Fibroblast of lung (primary cell): ENCODE measurements at regions not wholly inside any gene's neighbourhood (a gene's known extent, or its start where the extent isn't known, plus 50 kb on each side); places are given as distances from the start of the nearest gene placed in this dataset.

Source experiments
- DNase-seq, 2 donors: peaks; one replicate each; pipeline versions ENCODE4 v3.0.0 to v3.0.0-alpha.2; 2010; ENCODE audit warnings: low read depth in 2 of 2
- H2AFZ ChIP-seq: 2 replicates; pipeline ENCODE4 v1.5.1; 2012; ENCODE audit warnings: low read length, control low read depth, inconsistent platforms
- H3K27ac ChIP-seq: 2 replicates; pipeline ENCODE4 v1.5.1; 2011; ENCODE audit warnings: low read length, control low read depth; ENCODE audit not compliant: insufficient read depth
- H3K27me3 ChIP-seq: 2 replicates; pipeline ENCODE4 v1.5.1; 2011; ENCODE audit warnings: mild to moderate bottlenecking, low read length; ENCODE audit not compliant: control insufficient read depth, insufficient read depth
- H3K36me3 ChIP-seq: 2 replicates; pipeline ENCODE4 v1.5.1; 2011; ENCODE audit warnings: low read length; ENCODE audit not compliant: control insufficient read depth, insufficient read depth
- H3K4me1 ChIP-seq: 2 replicates; pipeline ENCODE4 v1.5.1; 2011; ENCODE audit warnings: low read length; ENCODE audit not compliant: control insufficient read depth, insufficient read depth; ENCODE audit errors: extremely low read depth
- H3K4me2 ChIP-seq: 2 replicates; pipeline ENCODE4 v1.5.1; 2011; ENCODE audit warnings: low read length, control low read depth; ENCODE audit not compliant: insufficient read depth; ENCODE audit errors: extremely low read depth
- H3K4me3 ChIP-seq, 4 experiments: fragments of 200-600 bp in 1 of 4; sonication (generic) in 1 of 4; replicated peaks in 1 of 4; 2 replicates each; pipeline ENCODE4 v1.5.1; 2011 to 2016; ENCODE audit warnings: low read length in 4 of 4, low read depth in 3 of 4, mild to moderate bottlenecking in 3 of 4, control low read depth in 2 of 4, inconsistent platforms in 1 of 4, mixed read lengths in 1 of 4; ENCODE audit not compliant: insufficient read depth in 1 of 4; ENCODE audit errors: control extremely low read depth in 1 of 4
- H3K79me2 ChIP-seq: 2 replicates; pipeline ENCODE4 v1.5.1; 2012; ENCODE audit warnings: mild to moderate bottlenecking, low read length, inconsistent platforms; ENCODE audit not compliant: control insufficient read depth, insufficient read depth
- H3K9ac ChIP-seq: 2 replicates; pipeline ENCODE4 v1.5.1; 2011; ENCODE audit warnings: mild to moderate bottlenecking, low read length, control low read depth; ENCODE audit not compliant: insufficient read depth
- H3K9me3 ChIP-seq: 2 replicates; pipeline ENCODE4 v1.5.1; 2012; ENCODE audit warnings: low read depth, low read length; ENCODE audit not compliant: control insufficient read depth, insufficient read depth
- H4K20me1 ChIP-seq: 2 replicates; pipeline ENCODE4 v1.5.1; 2011; ENCODE audit warnings: low read length; ENCODE audit not compliant: control insufficient read depth, insufficient read depth; ENCODE audit errors: extremely low read depth
- CTCF ChIP-seq, 2 donors: IDR thresholded peaks in 1 of 2; conservative IDR thresholded peaks in 1 of 2; 1 replicate in 1 of 2; 2 replicates in 1 of 2; pipeline ENCODE4 v1.5.1; 2011 to 2012; ENCODE audit warnings: low read length in 2 of 2, control low read depth in 1 of 2, inconsistent platforms in 1 of 2, low read depth in 1 of 2, mild to moderate bottlenecking in 1 of 2
- EZH2 ChIP-seq: IDR thresholded peaks from 2 replicates; pipeline ENCODE4 v1.5.1; 2012; ENCODE audit warnings: low read length, control low read depth, mild to moderate bottlenecking; ENCODE audit errors: missing control alignments

- peak in 1 of 2 donors; percentile 45 for DNase-seq
- Histone ChIP-seq H3K79me2 (no peaks in the 10 kb centered on the region), H4K20me1 (no peaks in the 10 kb centered on the region)
These were observed 572.3 kb downstream of the PYDC2 start for GRCh38 chr3:192033246-192033645.

GRCh38 chr3:192038726-192039125 is 577.8 kb downstream of the PYDC2 start:
- Histone ChIP-seq H3K27ac (no peak overlapping the region), H3K4me1 (no peaks in the 10 kb centered on the region), H3K9ac (no peak overlapping the region), H3K4me3 (no peak overlapping the region), H3K4me2 (no peak overlapping the region), H3K36me3 (no peaks in the 10 kb centered on the region), H3K9me3 (no peaks in the 10 kb centered on the region), H4K20me1 (no peaks in the 10 kb centered on the region), H3K79me2 (no peaks in the 10 kb centered on the region), H3K27me3 (no peaks in the 10 kb centered on the region), H2AFZ (no peak overlapping the region)
- peak in 1 of 2 donors; percentile 70 for DNase-seq
- TF ChIP-seq CTCF (conservative IDR thresholded peaks at IDR 0.05 in 1 of 2, IDR thresholded peaks at IDR 0.05 in 1 of 2; ENCODE audit: low read depth in 1 of 2, low read length in 2 of 2) = no peak
- TF ChIP-seq EZH2 = no peak

More at GRCh38 chr3:192033246-192033645, 572.3 kb downstream of the PYDC2 start:
- Histone ChIP-seq H3K4me1 (no peaks in the 10 kb centered on the region), H3K4me2 (no peak overlapping the region), H3K36me3 (no peaks in the 10 kb centered on the region), H2AFZ (no peak overlapping the region), H3K4me3 (no peak overlapping the region), H3K27me3 (no peaks in the 10 kb centered on the region), H3K9me3 (no peaks in the 10 kb centered on the region), H3K9ac (no peak overlapping the region), H3K27ac (no peak overlapping the region)
- no peak for TF ChIP-seq CTCF (conservative IDR thresholded peaks at IDR 0.05 in 1 of 2, IDR thresholded peaks at IDR 0.05 in 1 of 2; ENCODE audit: low read depth in 1 of 2, low read length in 2 of 2)
- TF ChIP-seq EZH2 = no peak

- Histone ChIP-seq H3K4me1 (no peaks in the 10 kb centered on the region), H3K27ac (no peak overlapping the region), H2AFZ (no peak overlapping the region), H3K4me3 (no peak overlapping the region), H3K9me3 (no peaks in the 10 kb centered on the region), H3K9ac (no peak overlapping the region), H3K27me3 (no peaks in the 10 kb centered on the region), H3K79me2 (no peaks in the 10 kb centered on the region), H4K20me1 (no peaks in the 10 kb centered on the region), H3K36me3 (no peaks in the 10 kb centered on the region), H3K4me2 (no peak overlapping the region)
- TF ChIP-seq CTCF (conservative IDR thresholded peaks at IDR 0.05 in 1 of 2, IDR thresholded peaks at IDR 0.05 in 1 of 2; ENCODE audit: low read depth in 1 of 2, low read length in 2 of 2) (no peak), EZH2 (no peak)
- DNase-seq = no peak
These were observed 578.6 kb downstream of the PYDC2 start for GRCh38 chr3:192039593-192039992.
